ENCODE measurements at regions not wholly inside any gene's neighbourhood (a gene's known extent, or its start where the extent isn't known, plus 50 kb on each side); places are given as distances from the start of the nearest gene placed in this dataset.
A peak's percentile ranks its signal among the peaks of the same experiment; 100 is the strongest.

GRCh38 chr7:25832929-25833328 is 319.1 kb upstream of the NFE2L3 start:
- Histone ChIP-seq H3K4me1 (no peaks in the 10 kb centered on the region), H3K36me3 (no peaks in the 10 kb centered on the region), H3K4me3 (no peak overlapping the region), H3K27me3 (no peaks in the 10 kb centered on the region), H3K27ac (no peak overlapping the region), H3K9me3 (no peaks in the 10 kb centered on the region)
- no peak for DNase-seq
- intact Hi-C loops (cut with DNase I), result no loop called here
- 90 to 97% methylated on average over 2 of the region's 2 CpGs for WGBS, 2 donors
- TF ChIP-seq CTCF (IDR thresholded peaks at IDR 0.05) (no peak), POLR2A (IDR thresholded peaks at IDR 0.05) (no peak)

GRCh38 chr7:25834050-25834449 is 317.9 kb upstream of the NFE2L3 start:
- 88 to 94% methylated on average over 4 of the region's 4 CpGs for WGBS, 2 donors
- Histone ChIP-seq H3K4me1 (no peaks in the 10 kb centered on the region), H3K27ac (no peak overlapping the region), H3K9me3 (no peaks in the 10 kb centered on the region), H3K36me3 (no peaks in the 10 kb centered on the region), H3K4me3 (no peak overlapping the region), H3K27me3 (no peaks in the 10 kb centered on the region)
- TF ChIP-seq POLR2A (IDR thresholded peaks at IDR 0.05), result no peak
- no peak for TF ChIP-seq CTCF (IDR thresholded peaks at IDR 0.05)
- DNase-seq, result no peak
- intact Hi-C loops (cut with DNase I), result no loop called here

GRCh38 chr7:25835197-25835596 is 316.8 kb upstream of the NFE2L3 start:
- intact Hi-C loops (cut with DNase I), result no loop called here
- no peak for DNase-seq
- H3K4me1 ChIP-seq, result no peaks in the 10 kb centered on the region
- 93 to 98% methylated on average over 5 of the region's 5 CpGs for WGBS, 2 donors
- H3K27me3 ChIP-seq, result no peaks in the 10 kb centered on the region
- no peaks in the 10 kb centered on the region for H3K36me3 ChIP-seq
- H3K27ac ChIP-seq, result no peak overlapping the region
- no peak overlapping the region for H3K4me3 ChIP-seq
- TF ChIP-seq POLR2A (IDR thresholded peaks at IDR 0.05) (no peak), CTCF (IDR thresholded peaks at IDR 0.05) (no peak)
- H3K9me3 ChIP-seq, result no peaks in the 10 kb centered on the region

GRCh38 chr7:25839084-25839769 is 312.8 kb upstream of the NFE2L3 start:
- H3K27me3 ChIP-seq, result no peaks in the 10 kb centered on the region
- H3K9me3 ChIP-seq, result no peaks in the 10 kb centered on the region
- TF ChIP-seq CTCF (IDR thresholded peaks at IDR 0.05) (peak in 2 of 6 experiments; percentile 14 to 40), POLR2A (IDR thresholded peaks at IDR 0.05) (no peak)
- intact Hi-C loops (cut with DNase I), result no loop called here
- H3K4me3 ChIP-seq, result no peak overlapping the region
- 77 to 80% methylated on average over 2 of the region's 2 CpGs for WGBS, 2 donors
- no peak for DNase-seq
- H3K36me3 ChIP-seq, result no peaks in the 10 kb centered on the region
- H3K4me1 ChIP-seq, result peaks cover 0 to 9% (median 0%) of the 10 kb centered on the region in 3 donors
- no peak overlapping the region for H3K27ac ChIP-seq

GRCh38 chr7:25840209-25840792 is 311.7 kb upstream of the NFE2L3 start:
- no peak for DNase-seq
- H3K4me3 ChIP-seq, result no peak overlapping the region
- H3K4me1 ChIP-seq, result peaks cover 0 to 9% (median 0%) of the 10 kb centered on the region in 3 donors
- peak overlapping the region in 1 of 4 donors; percentile 1 for H3K27ac ChIP-seq
- WGBS, 2 donors, result 91 to 93% methylated on average over 5 of the region's 5 CpGs
- intact Hi-C loops (cut with DNase I), result no loop called here
- H3K9me3 ChIP-seq, result no peaks in the 10 kb centered on the region
- TF ChIP-seq POLR2A (IDR thresholded peaks at IDR 0.05) (no peak), CTCF (IDR thresholded peaks at IDR 0.05) (no peak)
- H3K27me3 ChIP-seq, result peaks cover 0 to under 1% (median 0%) of the 10 kb centered on the region in 4 donors
- no peaks in the 10 kb centered on the region for H3K36me3 ChIP-seq
